ENCODE measurements at regions not wholly inside any gene's neighbourhood (a gene's known extent, or its start where the extent isn't known, plus 50 kb on each side); places are given as distances from the start of the nearest gene placed in this dataset.

DNA sequence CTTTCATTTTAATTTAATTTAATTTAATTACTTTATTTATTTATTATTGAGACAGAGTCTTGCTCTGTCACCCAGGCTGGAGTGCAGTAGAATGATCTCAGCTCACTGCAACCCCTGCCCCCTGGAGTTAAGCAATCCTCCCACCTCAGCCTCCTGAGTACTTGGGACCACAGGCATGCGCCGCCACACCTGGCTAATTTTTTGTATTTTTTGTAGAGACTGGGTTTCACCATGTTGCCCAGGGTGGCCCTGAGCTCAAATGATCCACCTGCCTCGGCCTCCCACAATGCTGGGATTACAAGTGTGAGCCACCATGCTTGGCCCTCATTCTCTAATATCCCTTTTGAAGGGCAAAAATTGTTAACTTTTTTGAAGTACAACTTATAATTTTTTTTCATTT lies 92.9 kb downstream of the XRCC2 start:
- no peak for TF ChIP-seq CHD2 (IDR thresholded peaks at IDR 0.05; ENCODE audit: low read length, partially characterized antibody)
- TF ChIP-seq, protein P1, sequence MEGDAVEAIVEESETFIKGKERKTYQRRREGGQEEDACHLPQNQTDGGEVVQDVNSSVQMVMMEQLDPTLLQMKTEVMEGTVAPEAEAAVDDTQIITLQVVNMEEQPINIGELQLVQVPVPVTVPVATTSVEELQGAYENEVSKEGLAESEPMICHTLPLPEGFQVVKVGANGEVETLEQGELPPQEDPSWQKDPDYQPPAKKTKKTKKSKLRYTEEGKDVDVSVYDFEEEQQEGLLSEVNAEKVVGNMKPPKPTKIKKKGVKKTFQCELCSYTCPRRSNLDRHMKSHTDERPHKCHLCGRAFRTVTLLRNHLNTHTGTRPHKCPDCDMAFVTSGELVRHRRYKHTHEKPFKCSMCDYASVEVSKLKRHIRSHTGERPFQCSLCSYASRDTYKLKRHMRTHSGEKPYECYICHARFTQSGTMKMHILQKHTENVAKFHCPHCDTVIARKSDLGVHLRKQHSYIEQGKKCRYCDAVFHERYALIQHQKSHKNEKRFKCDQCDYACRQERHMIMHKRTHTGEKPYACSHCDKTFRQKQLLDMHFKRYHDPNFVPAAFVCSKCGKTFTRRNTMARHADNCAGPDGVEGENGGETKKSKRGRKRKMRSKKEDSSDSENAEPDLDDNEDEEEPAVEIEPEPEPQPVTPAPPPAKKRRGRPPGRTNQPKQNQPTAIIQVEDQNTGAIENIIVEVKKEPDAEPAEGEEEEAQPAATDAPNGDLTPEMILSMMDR (IDR thresholded peaks at IDR 0.05): no peak
- TF ChIP-seq YY1 (IDR thresholded peaks at IDR 0.05; ENCODE audit: low read depth): no peak
- TF ChIP-seq NRF1 (IDR thresholded peaks at IDR 0.05; ENCODE audit: low read depth, low read length): no peak
- TF ChIP-seq RAD21 (IDR thresholded peaks at IDR 0.05; ENCODE audit: low read length): no peak
- no peak for TF ChIP-seq TAF1 (IDR thresholded peaks at IDR 0.05; ENCODE audit: borderline replicate concordance, low read depth, low read length)
- no peak for TF ChIP-seq POLR2AphosphoS5 (IDR thresholded peaks at IDR 0.05; ENCODE audit: low read depth, low read length)
- TF ChIP-seq EP300 (IDR thresholded peaks at IDR 0.05; ENCODE audit: borderline replicate concordance in 1 of 2, low read depth in 1 of 2, low read length in 1 of 2): no peak

All from SK-N-SH (cell line).